ENCODE measurements at regions not wholly inside any gene's neighbourhood (a gene's known extent, or its start where the extent isn't known, plus 50 kb on each side); places are given as distances from the start of the nearest gene placed in this dataset.
"Not testable (repeated sequence)": the region's sequence is repeated elsewhere in the genome, so short reads cannot be mapped to it uniquely, and the experiment has no call there.

GRCh38 chr21:27793901-27794300 lies 827.0 kb upstream of the ADAMTS5 start:
- TF ChIP-seq CTCF (IDR thresholded peaks at IDR 0.05): no peak
- H3K4me3 ChIP-seq: no peak overlapping the region
- no peak overlapping the region for H3K27ac ChIP-seq
- no peak for DNase-seq (ENCODE audit: low spot score)

DNA sequence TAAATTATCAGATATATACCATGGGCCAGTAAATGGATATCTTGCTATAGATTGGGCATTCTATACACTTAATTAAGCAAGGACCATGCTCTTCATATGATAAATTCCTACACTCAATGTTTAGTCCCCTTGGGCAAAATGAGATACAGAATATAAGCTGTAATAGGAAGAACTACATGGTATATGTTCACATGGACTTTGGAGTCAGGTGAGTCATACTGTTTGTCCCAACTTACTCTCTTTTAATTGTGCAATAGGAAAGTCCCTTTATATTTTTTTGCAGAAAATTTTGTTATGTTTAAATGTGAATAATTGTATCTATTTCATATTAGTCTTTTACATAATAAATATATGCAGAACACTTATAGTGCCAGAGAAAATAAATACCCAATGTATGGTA lies 820.2 kb upstream of the ADAMTS5 start:
- no peak for TF ChIP-seq CTCF (IDR thresholded peaks at IDR 0.05)
- no peak overlapping the region for H3K4me3 ChIP-seq
- H3K27ac ChIP-seq: no peak overlapping the region
- no peak for DNase-seq (ENCODE audit: low spot score)

DNA sequence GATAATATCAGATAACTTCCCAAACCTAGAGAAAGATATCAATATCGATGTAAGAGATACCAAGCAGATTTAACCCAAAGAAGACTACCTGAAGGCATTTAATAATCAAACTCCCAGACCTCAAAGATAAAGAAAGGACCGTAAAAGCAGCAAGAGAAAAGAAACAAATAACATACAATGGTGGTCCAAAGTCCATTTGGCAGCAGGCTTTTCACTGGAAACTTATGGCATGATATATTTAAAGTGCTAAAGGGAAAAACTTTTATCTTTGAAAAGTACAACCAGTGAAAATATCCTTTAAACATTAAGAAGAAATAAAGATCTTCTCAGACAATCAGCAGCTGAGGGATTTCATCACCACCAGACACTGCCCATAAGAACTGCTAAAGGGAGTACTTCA lies 812.7 kb upstream of the ADAMTS5 start:
- no peak for DNase-seq (ENCODE audit: low spot score)
- Histone ChIP-seq H3K4me3 (no peak overlapping the region), H3K27ac (no peak overlapping the region)
- TF ChIP-seq CTCF (IDR thresholded peaks at IDR 0.05): no peak

GRCh38 chr21:27776925-27777553 lies 810.2 kb upstream of the ADAMTS5 start:
- no peak for TF ChIP-seq CTCF (IDR thresholded peaks at IDR 0.05)
- no peak for DNase-seq (ENCODE audit: low spot score)

DNA sequence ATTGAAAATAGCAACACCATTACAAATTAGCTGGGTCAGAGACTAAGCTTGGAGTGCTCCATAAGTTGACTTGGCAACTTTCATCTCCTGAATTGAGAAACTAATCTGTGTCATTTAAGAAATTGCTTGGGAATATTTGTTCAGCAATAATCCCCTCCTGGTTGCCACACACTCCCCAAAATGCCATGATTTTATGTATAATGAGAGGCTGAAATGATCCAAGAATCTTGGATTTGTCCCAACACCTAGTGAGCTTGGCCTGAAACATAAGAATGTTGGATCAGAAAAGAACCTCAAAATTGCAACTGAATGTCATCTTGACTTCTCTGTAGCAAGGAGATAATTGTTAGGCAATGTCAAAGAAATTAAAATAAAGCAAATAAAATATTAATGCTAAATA lies 805.9 kb upstream of the ADAMTS5 start:
- Histone ChIP-seq H3K27ac (no peak overlapping the region), H3K4me3 (no peak overlapping the region)
- no peak for TF ChIP-seq CTCF (IDR thresholded peaks at IDR 0.05)
- DNase-seq (ENCODE audit: low spot score): no peak

More at GRCh38 chr21:27776925-27777553, 810.2 kb upstream of the ADAMTS5 start:
- no peak overlapping the region for H3K4me3 ChIP-seq
- H3K27ac ChIP-seq: no peak overlapping the region

GRCh38 chr21:27771938-27772483 lies 805.1 kb upstream of the ADAMTS5 start:
- no peak for DNase-seq (ENCODE audit: low spot score)
- H3K4me3 ChIP-seq: no peak overlapping the region
- no peak for TF ChIP-seq CTCF (IDR thresholded peaks at IDR 0.05)
- no peak overlapping the region for H3K27ac ChIP-seq

DNA sequence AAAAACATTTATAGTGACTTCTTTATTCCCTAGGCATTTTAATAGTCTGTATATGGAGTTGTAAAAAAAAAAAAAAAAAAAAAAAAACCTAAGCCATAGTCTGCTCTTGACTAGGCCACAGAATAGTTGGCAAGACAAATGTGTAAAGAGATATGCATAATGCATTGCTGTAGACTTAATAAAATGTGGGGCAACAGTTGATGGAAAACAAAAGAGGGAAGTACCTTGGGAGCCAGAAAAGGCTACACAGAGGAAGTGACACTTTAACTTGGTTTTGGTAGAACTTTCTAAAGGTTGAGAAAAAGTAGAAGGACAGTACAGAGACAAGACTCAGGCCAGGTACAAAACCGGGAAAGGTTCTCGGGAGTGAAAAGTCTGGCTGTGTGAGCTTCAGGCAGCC lies 802.9 kb upstream of the ADAMTS5 start:
- TF ChIP-seq CTCF (IDR thresholded peaks at IDR 0.05): no peak
- no peak overlapping the region for H3K27ac ChIP-seq
- no peak overlapping the region for H3K4me3 ChIP-seq
- DNase-seq (ENCODE audit: low spot score): no peak

- not testable (repeated sequence) for H3K4me3 ChIP-seq; DNase-seq (ENCODE audit: low spot score); H3K27ac ChIP-seq
Observed at GRCh38 chr21:27768046-27768637, 801.3 kb upstream of the ADAMTS5 start.

Data from coronary artery (tissue), 2 donors.